22Rv1 (cell line): ENCODE measurements at regions not wholly inside any gene's neighbourhood (a gene's known extent, or its start where the extent isn't known, plus 50 kb on each side); places are given as distances from the start of the nearest gene placed in this dataset.

ENCODE experiments used
- CTCF ChIP-seq: fragments of 450-650 bp; IDR thresholded peaks from 2 replicates; pipeline ENCODE4 v1.5.1; 2017; ENCODE audit warnings: mild to moderate bottlenecking
- ZFX ChIP-seq: fragments of 450-650 bp; IDR thresholded peaks from 2 replicates; pipeline ENCODE4 v1.6.1; 2017; ENCODE audit warnings: antibody characterized with exemption, borderline replicate concordance

DNA sequence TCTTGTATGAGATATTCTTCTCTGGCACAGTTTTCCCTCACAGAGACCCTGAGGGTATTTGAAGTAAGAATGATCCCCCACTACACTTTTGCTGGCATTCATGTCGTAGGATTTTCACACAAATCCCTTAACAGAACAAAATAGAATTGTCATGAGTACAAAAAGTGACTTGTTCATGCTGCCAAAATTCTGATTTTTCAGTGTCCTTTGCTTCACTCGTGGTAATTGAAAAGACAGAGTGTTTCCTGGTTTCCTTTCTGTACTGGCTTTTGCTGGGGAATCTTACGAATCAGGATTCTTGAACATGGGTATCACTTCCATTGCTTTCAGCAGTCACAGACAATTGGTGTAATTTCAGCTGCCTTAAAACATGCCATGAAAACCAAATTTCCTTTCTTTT, 756.3 kb downstream of the REEP3 start:
- no peak for TF ChIP-seq CTCF
- TF ChIP-seq ZFX, result no peak
